Lower lobe of right lung (tissue), 2 donors: ENCODE measurements at regions not wholly inside any gene's neighbourhood (a gene's known extent, or its start where the extent isn't known, plus 50 kb on each side); places are given as distances from the start of the nearest gene placed in this dataset.

Source experiments
- ATAC-seq, 2 donors: fragments of 200-7000 bp; cut with Tn5 transposase; one replicate each; pipeline ENCODE4 v1.9.1; 2020 to 2022; ENCODE audit warnings: mild to moderate bottlenecking in 2 of 2, moderate library complexity in 2 of 2
- DNase-seq: peaks from one replicate; pipeline ENCODE4 v3.0.0-alpha.2; 2020
- H3K27ac ChIP-seq: fragments of 200-600 bp; one replicate; pipeline ENCODE4 v1.8.0; 2022
- H3K27me3 ChIP-seq: fragments of 200-600 bp; one replicate; pipeline ENCODE4 v1.8.0; 2022; ENCODE audit warnings: low read depth
- H3K36me3 ChIP-seq: fragments of 200-600 bp; one replicate; pipeline ENCODE4 v1.8.0; 2022; ENCODE audit warnings: mild to moderate bottlenecking
- H3K4me1 ChIP-seq: fragments of 200-600 bp; one replicate; pipeline ENCODE4 v1.8.0; 2022
- H3K4me3 ChIP-seq: fragments of 200-600 bp; one replicate; pipeline ENCODE4 v1.8.0; 2022; ENCODE audit warnings: mild to moderate bottlenecking
- H3K9me3 ChIP-seq: fragments of 200-600 bp; one replicate; pipeline ENCODE4 v1.8.0; 2022
- intact Hi-C: fragments of 100-400 bp; cut with DNase I; formaldehyde crosslinking; loops from one replicate; pipeline ENCODE4 v1.11.0; 2022
- TF ChIP-seq, protein P1 (sequence below): fragments of 200-600 bp; IDR thresholded peaks from one replicate; pipeline ENCODE4 v1.8.0; 2022; ENCODE audit warnings: antibody characterized with exemption, mild to moderate bottlenecking
- donor health status: DM: no; HTN: yes; CAD: no; lungs with severe emphysema.

DNA sequence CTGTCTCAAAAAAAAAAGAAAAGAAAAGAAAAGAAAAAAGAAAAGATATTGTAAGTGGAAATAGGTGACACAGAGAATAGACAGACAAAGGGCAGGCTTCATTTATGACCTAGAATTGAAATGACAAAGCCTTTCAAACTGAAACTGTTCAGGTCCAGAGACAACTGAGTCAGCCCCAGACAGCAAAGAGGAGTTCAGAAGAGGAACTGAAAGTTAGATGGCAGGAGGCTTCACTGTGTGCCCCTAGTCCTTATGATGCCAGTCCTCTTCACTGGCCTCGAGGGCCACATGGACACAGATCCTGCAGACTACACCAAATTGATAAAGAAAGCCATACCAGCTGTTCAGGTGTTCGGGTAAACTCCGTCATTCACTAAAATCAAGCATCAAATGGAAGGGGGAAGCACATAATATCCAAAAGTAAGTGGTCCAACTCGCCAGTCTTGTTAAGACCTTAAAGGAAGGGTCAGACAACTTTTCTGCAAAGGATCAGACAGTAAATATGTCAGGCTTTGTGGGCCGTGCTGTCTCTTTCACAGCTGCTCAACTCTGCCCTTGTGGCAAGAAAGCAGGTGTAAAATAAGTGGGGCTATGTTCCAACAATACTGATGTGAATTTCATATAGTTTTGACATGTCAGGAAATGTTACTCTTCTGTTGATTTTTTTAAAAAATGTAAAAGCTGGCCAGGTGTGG lies 231.9 kb upstream of the MGAT5 start:
- H3K9me3 ChIP-seq: no peaks in the 10 kb centered on the region
- no peak overlapping the region for H3K27ac ChIP-seq
- H3K36me3 ChIP-seq: no peaks in the 10 kb centered on the region
- H3K4me1 ChIP-seq: no peaks in the 10 kb centered on the region
- TF ChIP-seq, protein P1, sequence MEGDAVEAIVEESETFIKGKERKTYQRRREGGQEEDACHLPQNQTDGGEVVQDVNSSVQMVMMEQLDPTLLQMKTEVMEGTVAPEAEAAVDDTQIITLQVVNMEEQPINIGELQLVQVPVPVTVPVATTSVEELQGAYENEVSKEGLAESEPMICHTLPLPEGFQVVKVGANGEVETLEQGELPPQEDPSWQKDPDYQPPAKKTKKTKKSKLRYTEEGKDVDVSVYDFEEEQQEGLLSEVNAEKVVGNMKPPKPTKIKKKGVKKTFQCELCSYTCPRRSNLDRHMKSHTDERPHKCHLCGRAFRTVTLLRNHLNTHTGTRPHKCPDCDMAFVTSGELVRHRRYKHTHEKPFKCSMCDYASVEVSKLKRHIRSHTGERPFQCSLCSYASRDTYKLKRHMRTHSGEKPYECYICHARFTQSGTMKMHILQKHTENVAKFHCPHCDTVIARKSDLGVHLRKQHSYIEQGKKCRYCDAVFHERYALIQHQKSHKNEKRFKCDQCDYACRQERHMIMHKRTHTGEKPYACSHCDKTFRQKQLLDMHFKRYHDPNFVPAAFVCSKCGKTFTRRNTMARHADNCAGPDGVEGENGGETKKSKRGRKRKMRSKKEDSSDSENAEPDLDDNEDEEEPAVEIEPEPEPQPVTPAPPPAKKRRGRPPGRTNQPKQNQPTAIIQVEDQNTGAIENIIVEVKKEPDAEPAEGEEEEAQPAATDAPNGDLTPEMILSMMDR: no peak
- ATAC-seq (peak in 1 of 2 donors; percentile 49), DNase-seq (no peak)
- no peaks in the 10 kb centered on the region for H3K27me3 ChIP-seq
- intact Hi-C loops: no loop called here
- H3K4me3 ChIP-seq: no peak overlapping the region

DNA sequence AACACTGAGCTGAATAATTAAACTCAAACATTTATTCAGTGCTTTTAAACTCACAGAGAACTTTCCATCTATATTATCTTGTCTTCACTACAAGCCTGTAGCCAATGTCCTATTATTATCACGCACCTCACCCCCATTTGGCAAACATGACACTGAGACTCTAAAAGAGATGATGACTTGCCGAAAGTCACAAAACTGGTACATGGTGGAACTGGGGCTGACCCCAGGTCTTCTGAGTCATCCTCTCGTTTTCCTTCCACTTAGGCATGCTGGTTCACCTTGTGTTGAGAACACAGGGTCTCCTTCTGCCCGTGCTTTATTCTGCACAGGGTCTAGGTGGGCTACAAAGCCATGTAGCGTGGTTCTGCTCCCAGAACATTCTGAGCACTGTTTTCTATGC lies 230.0 kb upstream of the MGAT5 start:
- TF ChIP-seq, protein P1: no peak
- DNase-seq (no peak), ATAC-seq (no peak)
- H3K4me3 ChIP-seq: no peak overlapping the region
- no peaks in the 10 kb centered on the region for H3K4me1 ChIP-seq
- H3K27ac ChIP-seq: no peak overlapping the region
- intact Hi-C loops: no loop called here
- no peaks in the 10 kb centered on the region for H3K36me3 ChIP-seq
- H3K9me3 ChIP-seq: no peaks in the 10 kb centered on the region
- H3K27me3 ChIP-seq: peaks cover 5% of the 10 kb centered on the region

DNA sequence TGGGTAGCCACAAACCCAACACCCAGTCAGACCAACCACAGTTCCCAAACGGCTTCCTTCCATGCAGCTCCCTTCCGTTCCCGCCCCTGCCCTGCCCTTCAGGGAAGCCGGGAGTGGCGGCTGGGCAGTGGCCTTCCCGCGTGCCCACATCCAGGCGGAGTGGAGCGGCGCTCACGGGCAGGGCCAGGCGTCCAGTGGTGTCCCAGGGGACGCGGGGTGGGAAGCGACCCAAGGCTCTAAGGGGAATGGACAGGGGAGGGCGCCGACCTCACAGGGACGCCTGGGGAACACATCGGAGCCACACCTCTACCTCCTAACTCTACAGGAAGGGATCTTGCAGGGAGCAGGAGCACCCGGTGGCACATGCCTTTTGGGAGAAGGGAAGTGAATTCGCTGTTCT lies 225.9 kb upstream of the MGAT5 start:
- Histone ChIP-seq H3K27me3 (peaks cover 6% of the 10 kb centered on the region), H3K4me1 (no peaks in the 10 kb centered on the region), H3K9me3 (no peaks in the 10 kb centered on the region), H3K4me3 (peak overlapping the region; percentile 25), H3K27ac (no peak overlapping the region), H3K36me3 (no peaks in the 10 kb centered on the region)
- DNase-seq (no peak), ATAC-seq (peak in 1 of 2 donors; percentile 49)
- TF ChIP-seq, protein P1: no peak
- intact Hi-C loops: no loop called here

DNA sequence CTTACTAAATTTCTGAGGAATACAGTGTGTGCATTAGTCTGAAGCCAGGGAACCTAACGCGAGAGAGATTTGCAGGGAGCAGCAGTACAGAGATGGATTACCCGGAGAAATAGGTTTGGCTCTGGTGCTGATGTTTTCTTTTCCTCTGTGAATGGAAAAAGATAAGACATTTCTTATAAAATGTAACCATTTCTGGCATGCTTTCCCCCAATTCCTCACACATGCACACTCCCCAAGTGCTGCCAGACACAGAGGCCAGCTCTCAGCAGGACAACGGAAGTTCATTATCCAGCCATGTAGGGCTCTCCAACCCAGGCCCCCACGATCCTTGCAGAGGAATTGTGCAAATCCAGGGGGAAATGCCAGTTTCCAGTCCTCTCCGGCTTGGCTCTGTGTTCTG lies 224.5 kb upstream of the MGAT5 start:
- Histone ChIP-seq H3K4me3 (no peak overlapping the region), H3K27ac (no peak overlapping the region), H3K9me3 (no peaks in the 10 kb centered on the region), H3K27me3 (peaks cover 6% of the 10 kb centered on the region), H3K36me3 (no peaks in the 10 kb centered on the region), H3K4me1 (no peaks in the 10 kb centered on the region)
- ATAC-seq (no peak), DNase-seq (no peak)
- intact Hi-C loops: no loop called here
- TF ChIP-seq, protein P1: no peak

DNA sequence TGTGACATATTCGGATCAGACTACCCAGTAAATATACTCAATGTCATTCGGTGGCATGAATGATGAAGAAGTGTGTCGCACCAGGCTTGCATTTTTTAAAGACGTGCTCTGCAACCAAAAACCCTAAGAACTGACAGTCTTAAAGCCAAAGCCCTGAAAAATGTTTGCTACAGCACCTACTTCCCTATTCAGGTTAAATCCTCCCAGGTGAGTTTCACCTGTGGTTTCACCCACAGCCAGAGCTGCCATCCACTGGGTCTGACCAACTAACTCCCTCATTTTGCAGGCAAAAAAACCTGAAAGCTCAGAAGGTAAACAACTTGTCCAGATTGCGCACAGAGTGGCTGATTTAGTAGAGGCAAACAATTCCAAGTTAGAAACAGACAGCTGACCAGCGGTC lies 222.3 kb upstream of the MGAT5 start:
- H3K9me3 ChIP-seq: no peaks in the 10 kb centered on the region
- intact Hi-C loops: no loop called here
- ATAC-seq (no peak), DNase-seq (no peak)
- H3K27ac ChIP-seq: no peak overlapping the region
- peaks cover 6% of the 10 kb centered on the region for H3K27me3 ChIP-seq
- TF ChIP-seq, protein P1: no peak
- no peaks in the 10 kb centered on the region for H3K4me1 ChIP-seq
- no peaks in the 10 kb centered on the region for H3K36me3 ChIP-seq
- no peak overlapping the region for H3K4me3 ChIP-seq
